GM12873 (cell line): ENCODE measurements at regions not wholly inside any gene's neighbourhood (a gene's known extent, or its start where the extent isn't known, plus 50 kb on each side); places are given as distances from the start of the nearest gene placed in this dataset.

ENCODE experiments used
- TF ChIP-seq, protein P1 (sequence below): IDR thresholded peaks from 2 replicates; pipeline ENCODE4 v1.5.1; 2012; ENCODE audit warnings: low read depth, mild to moderate bottlenecking, moderate library complexity, low read length, control low read depth; ENCODE audit not compliant: insufficient read depth; ENCODE audit errors: missing control alignments

DNA sequence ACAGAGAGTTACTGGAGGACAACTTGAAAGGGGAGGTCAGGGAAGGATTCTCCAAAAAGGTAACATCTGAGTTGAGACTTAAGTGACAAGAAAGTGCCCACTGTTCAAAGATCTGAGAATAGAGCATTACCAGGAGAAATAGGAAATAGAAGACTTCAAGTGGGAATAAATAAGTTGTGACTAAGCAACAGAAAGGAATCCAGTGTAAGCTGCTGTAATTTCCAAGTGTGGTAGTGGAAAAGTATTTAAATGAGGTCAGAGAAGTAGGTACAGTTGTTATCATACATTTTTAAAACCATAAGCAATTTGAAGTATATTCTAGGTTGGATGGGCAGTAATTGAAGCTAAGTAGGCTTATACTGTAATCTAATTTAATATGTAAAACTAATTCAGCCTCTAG is 211.9 kb downstream of the FBXO8 start:
- TF ChIP-seq, protein P1, sequence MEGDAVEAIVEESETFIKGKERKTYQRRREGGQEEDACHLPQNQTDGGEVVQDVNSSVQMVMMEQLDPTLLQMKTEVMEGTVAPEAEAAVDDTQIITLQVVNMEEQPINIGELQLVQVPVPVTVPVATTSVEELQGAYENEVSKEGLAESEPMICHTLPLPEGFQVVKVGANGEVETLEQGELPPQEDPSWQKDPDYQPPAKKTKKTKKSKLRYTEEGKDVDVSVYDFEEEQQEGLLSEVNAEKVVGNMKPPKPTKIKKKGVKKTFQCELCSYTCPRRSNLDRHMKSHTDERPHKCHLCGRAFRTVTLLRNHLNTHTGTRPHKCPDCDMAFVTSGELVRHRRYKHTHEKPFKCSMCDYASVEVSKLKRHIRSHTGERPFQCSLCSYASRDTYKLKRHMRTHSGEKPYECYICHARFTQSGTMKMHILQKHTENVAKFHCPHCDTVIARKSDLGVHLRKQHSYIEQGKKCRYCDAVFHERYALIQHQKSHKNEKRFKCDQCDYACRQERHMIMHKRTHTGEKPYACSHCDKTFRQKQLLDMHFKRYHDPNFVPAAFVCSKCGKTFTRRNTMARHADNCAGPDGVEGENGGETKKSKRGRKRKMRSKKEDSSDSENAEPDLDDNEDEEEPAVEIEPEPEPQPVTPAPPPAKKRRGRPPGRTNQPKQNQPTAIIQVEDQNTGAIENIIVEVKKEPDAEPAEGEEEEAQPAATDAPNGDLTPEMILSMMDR: no peak

DNA sequence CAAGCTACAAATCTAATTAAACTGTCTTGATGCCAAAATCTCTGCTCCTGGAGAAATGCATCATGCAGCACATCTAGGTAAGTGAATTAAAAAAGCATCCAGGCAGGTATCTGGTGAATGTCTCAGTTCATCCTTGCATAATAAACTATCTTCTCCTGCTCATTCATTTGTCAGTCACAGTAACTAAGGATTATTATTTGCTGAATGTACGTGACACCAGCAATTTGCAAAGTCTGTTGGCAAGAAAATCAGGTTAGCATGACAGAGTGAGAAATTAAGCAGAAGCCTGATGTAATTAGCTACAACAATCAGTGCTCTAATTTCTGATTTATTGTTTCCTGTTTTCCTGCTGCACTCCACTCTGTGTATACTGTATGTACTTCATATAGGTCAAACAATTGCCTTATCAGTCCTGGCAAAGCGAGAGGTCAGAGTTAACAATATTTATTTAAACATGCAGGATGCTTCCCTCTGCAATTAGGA is 213.6 kb downstream of the FBXO8 start:
- TF ChIP-seq, protein P1: no peak

DNA sequence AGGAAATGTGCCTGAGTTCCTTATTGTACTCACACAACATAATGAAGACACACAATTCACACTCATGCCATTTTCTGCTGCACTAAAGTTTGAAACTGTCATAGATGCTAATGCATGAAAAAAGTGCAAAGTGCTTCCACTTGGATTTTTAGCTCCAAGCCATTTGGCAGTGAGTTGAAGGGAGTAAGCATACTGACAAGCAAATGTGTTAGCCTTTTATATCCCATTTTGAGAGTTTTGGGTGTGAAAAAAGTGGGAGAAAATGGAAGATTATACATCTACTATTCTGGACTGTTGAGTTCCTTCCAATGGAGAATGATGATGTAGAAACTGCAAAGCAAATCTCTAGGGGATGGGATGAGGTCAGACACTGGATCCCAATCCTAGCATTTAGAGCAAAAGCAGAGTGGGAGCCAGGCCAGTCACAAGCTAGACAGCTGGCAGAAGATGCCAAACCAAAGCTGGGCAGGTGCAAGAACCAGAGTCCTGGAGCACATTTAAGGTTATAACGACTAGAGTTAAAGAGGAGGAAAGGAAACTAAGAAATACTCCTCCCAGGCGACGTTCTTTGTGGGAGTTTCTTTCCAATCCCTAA is 216.8 kb downstream of the FBXO8 start:
- TF ChIP-seq, protein P1: no peak

DNA sequence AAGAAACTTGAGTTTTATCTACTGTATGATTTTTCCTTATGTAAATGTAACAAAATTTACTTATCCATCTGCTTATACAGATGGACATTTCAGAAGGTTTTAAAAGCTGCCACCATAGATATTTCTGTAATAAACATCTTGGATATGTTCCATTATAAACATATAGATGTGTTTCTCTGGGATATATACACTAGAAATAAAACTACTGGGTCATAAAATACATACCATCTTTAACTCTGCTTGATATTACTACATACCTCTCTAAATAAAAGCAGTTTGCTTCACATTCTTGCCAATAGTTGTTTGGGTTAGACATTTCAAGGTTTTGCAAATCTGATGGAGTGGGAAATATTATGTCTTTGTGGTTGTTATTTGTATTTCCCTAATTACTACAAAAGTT is 220.6 kb downstream of the FBXO8 start:
- TF ChIP-seq, protein P1: no peak

DNA sequence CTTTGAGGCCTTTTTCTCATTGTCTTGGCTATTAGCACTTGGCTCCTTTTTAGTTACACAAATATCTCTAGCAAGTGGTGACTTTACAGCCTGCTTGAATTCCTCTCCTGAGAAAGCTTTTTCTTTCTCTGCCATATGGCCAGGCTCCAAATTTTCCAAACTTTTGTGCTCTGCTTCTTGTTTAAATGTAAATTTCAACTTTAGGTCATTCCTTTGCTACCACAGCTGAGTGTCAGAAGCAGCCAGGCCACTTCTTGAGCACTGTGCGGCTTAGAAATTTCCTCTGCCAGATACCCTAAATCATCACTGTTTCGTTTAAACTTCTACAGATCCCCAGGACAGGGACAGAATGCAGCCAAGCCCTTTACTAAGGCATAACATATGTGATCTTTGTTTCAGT is 222.4 kb downstream of the FBXO8 start:
- TF ChIP-seq, protein P1: no peak

DNA sequence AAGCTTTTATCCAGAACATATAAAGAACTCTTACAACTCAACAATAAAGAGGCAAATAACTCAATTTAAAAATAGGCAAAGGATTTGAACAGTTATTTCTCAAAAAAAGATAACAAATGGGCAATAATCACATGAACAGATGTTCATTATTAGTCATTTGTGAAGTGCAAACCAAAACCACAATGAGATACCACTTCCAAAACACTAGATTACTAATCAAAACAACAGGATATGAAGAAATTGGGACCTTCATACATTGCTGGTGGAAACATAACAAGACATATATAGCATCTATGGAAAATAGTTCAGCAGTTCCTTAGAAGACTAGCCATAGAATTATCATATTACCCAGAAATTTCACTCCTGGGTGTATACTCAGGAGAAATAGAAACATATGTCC is 224.6 kb downstream of the FBXO8 start:
- TF ChIP-seq, protein P1: no peak

DNA sequence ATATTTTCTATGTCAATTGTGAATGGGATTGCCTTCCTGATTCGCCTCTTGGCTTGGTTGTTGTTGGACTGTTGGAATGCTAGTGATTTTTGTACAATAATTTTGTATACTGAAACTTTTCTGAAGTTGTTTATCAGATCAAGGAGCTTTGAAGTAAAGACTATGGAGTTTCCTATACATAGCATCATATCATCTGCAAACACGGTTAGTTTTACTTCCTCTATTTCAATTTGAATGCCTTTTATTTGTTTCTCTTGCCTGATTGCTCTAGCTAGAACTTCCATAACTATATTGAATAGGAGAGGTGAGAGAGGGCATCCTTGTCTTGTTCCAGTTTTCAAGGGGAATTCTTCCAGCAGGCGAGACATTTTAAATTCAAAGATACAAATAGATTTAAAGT is 226.5 kb downstream of the FBXO8 start:
- TF ChIP-seq, protein P1: no peak
